GM18867 (cell line): ENCODE measurements at regions not wholly inside any gene's neighbourhood (a gene's known extent, or its start where the extent isn't known, plus 50 kb on each side); places are given as distances from the start of the nearest gene placed in this dataset.
"Not testable (repeated sequence)": the region's sequence is repeated elsewhere in the genome, so short reads cannot be mapped to it uniquely, and the experiment has no call there.

Experiments used
- ATAC-seq: cut with Tn5 transposase; IDR thresholded peaks from one replicate; pipeline ENCODE4 v1.9.1; 2021; ENCODE audit warnings: mild to moderate bottlenecking, moderate library complexity; ENCODE audit not compliant: unreplicated experiment

DNA sequence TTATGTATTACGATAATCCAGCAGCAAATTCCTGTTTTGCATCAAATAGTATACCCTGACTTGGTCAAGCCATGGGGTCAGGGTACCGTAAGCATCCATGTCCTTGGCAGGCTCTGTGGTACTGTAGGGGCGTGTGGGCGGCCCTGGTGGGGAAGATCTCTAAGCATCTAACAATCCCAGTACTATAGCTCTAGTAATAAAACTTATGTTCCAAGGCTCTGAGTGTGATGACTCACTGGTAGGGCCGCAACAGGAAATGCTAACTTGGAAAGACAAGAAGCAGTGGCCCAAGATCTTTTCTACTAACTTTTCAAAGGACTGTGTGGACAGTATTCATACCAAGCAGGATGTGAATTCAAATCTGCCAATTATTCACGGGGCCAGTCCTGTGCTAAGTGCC, 63.8 kb downstream of the CLEC18A start:
- ATAC-seq, result not testable (repeated sequence)

GRCh38 chr16:70016751-70017150, 65.6 kb downstream of the CLEC18A start:
- not testable (repeated sequence) for ATAC-seq

GRCh38 chr16:70018254-70018653, 67.1 kb downstream of the CLEC18A start:
- ATAC-seq, result peak; percentile 71

GRCh38 chr16:70023207-70023606, 72.1 kb downstream of the CLEC18A start:
- not testable (repeated sequence) for ATAC-seq

DNA sequence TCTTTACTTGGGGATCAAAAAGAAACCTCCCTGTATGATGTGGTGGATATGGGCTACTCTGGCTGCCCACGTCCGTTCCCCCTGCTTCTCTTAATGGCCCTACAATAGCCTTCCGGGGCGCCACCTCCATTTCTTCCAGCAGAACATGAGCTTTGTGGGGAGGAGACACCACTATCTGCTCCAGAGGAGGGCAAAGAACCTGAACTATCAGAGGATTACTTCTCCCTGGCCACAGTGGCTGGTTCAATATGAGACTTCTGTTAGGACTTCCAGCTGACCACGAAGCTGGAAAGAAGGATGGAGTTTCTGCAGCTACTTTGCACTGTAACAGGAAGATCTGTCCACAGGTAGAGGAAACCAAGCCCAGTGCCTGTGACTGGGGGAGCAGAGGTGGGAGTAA, 72.8 kb downstream of the CLEC18A start:
- ATAC-seq, result not testable (repeated sequence)

DNA sequence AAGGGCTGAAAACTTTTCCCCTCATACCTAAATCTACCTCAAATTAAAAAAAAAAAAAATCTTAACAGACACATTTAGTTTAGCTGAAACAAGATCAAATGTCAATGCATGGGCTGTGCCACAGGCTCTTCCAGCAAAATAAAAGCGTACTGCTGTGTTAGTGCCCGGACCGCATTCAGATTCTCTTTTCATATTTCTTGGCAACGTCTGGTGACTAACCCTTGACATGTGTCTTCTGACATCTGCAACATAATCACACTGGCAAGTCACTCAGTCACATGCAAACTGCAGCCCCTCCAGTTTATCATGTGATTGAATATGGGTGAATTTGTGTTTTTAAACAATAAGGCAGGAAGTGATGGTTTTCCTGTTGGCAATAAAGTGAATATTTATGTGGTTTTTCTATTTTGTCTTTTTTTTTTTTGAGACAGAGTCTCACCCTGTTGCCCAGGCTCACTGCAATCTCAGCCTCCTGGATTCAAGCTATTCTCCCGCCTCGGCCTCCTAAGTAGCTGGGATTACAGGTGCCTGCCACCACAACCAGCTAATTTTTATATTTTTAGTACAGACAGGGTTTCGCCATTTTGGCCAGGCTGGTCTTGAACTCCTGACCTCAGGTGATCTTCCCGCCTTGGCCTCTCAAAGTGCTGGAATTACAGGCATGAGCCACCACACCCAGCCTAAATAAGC, 75.2 kb downstream of the CLEC18A start:
- not testable (repeated sequence) for ATAC-seq

- not testable (repeated sequence) for ATAC-seq
Measured at GRCh38 chr16:70032906-70033305, 81.2 kb upstream of the PDPR start.

DNA sequence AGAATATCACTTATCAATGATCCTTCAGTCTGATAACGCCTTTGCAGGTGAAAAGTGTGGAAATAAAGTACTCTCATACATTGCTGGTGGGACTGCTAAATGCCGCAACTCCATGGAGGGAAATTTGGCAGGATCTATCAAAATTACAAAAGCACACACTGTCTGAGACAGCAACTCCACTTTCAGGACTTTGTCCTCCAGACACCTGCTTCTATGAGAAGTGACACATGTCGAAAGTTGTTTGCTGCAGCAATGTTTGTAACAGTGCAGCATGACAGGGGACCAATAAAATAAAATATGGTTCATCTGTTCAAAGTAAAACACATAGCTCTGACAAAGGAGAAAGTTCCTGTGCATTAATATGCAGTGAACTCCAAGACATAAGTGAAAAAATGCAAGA, 76.2 kb upstream of the PDPR start:
- ATAC-seq, result not testable (repeated sequence)

GRCh38 chr16:70040554-70040953, 73.6 kb upstream of the PDPR start:
- ATAC-seq, result not testable (repeated sequence)

GRCh38 chr16:70043538-70044067, 70.5 kb upstream of the PDPR start:
- not testable (repeated sequence) for ATAC-seq

- not testable (repeated sequence) for ATAC-seq
Measured at GRCh38 chr16:70046560-70046959, 67.6 kb upstream of the PDPR start.

DNA sequence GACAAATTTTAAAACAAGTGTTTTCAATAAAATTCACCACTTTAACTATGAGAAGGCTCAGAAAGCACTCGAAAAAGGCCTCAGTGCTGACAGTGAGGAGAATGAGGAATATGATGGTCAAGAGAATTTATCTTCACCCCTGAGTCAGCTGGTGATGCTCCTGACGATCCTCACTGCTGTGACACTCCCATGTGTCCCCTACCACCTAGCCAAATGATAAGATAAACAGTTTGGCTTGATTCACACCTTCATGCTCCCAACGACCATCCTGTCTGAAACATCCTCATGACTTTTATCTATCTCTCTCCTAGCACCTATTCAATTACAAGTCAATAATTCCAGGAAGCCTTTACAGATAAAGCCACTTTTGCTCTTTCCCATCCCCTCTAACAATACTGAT, 66.0 kb upstream of the PDPR start:
- ATAC-seq, result not testable (repeated sequence)

- ATAC-seq, result not testable (repeated sequence)
Measured at GRCh38 chr16:70058056-70058455, 56.1 kb upstream of the PDPR start.

DNA sequence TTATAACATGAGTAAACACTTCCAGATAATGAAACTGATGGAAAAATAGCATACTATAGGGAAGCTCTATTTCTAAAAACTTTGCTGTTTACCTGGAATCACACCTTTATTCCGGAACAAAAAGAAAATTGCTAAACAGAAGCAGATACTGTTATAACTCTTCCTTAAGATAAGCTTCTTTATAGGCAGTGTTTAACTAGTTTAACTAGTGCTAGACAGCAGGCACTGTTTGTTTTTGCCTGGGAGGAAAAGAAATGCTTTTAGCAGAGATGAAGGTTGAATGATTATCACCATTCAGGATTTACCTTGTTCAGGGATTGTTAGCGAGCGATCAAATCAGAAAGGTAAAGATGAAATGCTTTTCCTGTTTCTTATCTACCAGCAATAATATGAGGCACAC, 54.7 kb upstream of the PDPR start:
- ATAC-seq, result not testable (repeated sequence)

GRCh38 chr16:70060521-70061027, 53.6 kb upstream of the PDPR start:
- ATAC-seq, result not testable (repeated sequence)

GRCh38 chr16:70061671-70062218, 52.4 kb upstream of the PDPR start:
- not testable (repeated sequence) for ATAC-seq

DNA sequence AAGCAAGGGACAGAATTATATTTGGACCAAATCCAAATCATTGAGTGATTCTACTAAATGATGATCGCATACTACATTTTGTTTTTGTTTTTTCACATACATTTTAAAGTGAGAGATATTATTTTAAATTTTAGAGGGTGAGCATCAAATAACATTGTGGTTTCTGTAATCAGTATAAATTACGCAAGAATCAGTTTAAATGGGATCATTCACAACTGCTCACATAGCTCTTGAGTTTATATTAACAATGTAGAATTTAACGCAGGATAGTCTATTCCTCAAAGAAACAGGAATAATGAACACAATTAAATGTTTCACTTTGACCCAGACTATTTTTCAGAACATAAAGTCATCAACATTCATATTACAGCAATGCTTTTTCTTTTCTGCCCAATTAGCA, 51.2 kb upstream of the PDPR start:
- not testable (repeated sequence) for ATAC-seq
